H1 (cell line): ENCODE measurements at regions not wholly inside any gene's neighbourhood (a gene's known extent, or its start where the extent isn't known, plus 50 kb on each side); places are given as distances from the start of the nearest gene placed in this dataset.

Experiments used
- ASH2L ChIP-seq: fragments of 200-600, 300-600 bp; sonication (generic); IDR thresholded peaks from one replicate; pipeline ENCODE4 v1.7.1; 2017; ENCODE audit warnings: low read length
- RAD21 ChIP-seq, 2 experiments: IDR thresholded peaks in 1 of 2; conservative IDR thresholded peaks in 1 of 2; 2 replicates each; pipeline ENCODE4 v1.6.1; 2011; ENCODE audit warnings: low read depth in 2 of 2, low read length in 2 of 2, improper control_type of control experiment in 1 of 2, inconsistent platforms in 1 of 2, mild to moderate bottlenecking in 1 of 2, moderate library complexity in 1 of 2
- SP4 ChIP-seq: IDR thresholded peaks from 2 replicates; pipeline ENCODE4 v1.6.1; 2012; ENCODE audit warnings: low read length, inconsistent platforms
- TF ChIP-seq, protein P1 (sequence below): IDR thresholded peaks from 2 replicates; pipeline ENCODE4 v1.6.1; 2012; ENCODE audit warnings: inconsistent platforms

GRCh38 chr2:8571792-8572499 lies 109.9 kb upstream of the ID2 start (continued):
- TF ChIP-seq RAD21 (IDR thresholded peaks at IDR 0.05 in 1 of 2, conservative IDR thresholded peaks at IDR 0.05 in 1 of 2; ENCODE audit: low read depth in 2 of 2, low read length in 2 of 2) (no peak), SP4 (no peak), ASH2L (no peak)
- TF ChIP-seq, protein P1, sequence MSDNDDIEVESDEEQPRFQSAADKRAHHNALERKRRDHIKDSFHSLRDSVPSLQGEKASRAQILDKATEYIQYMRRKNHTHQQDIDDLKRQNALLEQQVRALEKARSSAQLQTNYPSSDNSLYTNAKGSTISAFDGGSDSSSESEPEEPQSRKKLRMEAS, result no peak
